Adipocyte (in vitro differentiated cells): ENCODE measurements at regions not wholly inside any gene's neighbourhood (a gene's known extent, or its start where the extent isn't known, plus 50 kb on each side); places are given as distances from the start of the nearest gene placed in this dataset.
A peak's percentile ranks its signal among the peaks of the same experiment; 100 is the strongest.
"Not testable (repeated sequence)": the region's sequence is repeated elsewhere in the genome, so short reads cannot be mapped to it uniquely, and the experiment has no call there.

Experiments used
- DNase-seq: peaks from one replicate; pipeline ENCODE4 v3.0.0-alpha.2; 2015; ENCODE audit warnings: low read depth
- H3K27me3 ChIP-seq: replicated peaks from 2 replicates; pipeline ENCODE4 v1.7.0; 2013; ENCODE audit warnings: mild to moderate bottlenecking, low read length, moderate library complexity; ENCODE audit not compliant: control insufficient read depth, insufficient read depth
- H3K36me3 ChIP-seq: 2 replicates; pipeline ENCODE4 v1.7.0; 2013; ENCODE audit warnings: low read length, mild to moderate bottlenecking, moderate library complexity; ENCODE audit not compliant: control insufficient read depth, insufficient read depth, severe bottlenecking
- H3K4me1 ChIP-seq: 2 replicates; pipeline ENCODE4 v1.7.0; 2013; ENCODE audit warnings: mild to moderate bottlenecking, low read length, moderate library complexity; ENCODE audit not compliant: control insufficient read depth, insufficient read depth
- H3K4me3 ChIP-seq: 2 replicates; pipeline ENCODE4 v1.7.0; 2013; ENCODE audit warnings: mild to moderate bottlenecking, low read length, moderate library complexity
- H3K9ac ChIP-seq: 2 replicates; pipeline ENCODE4 v1.7.0; 2013; ENCODE audit warnings: mild to moderate bottlenecking, low read length, moderate library complexity
- H3K9me3 ChIP-seq: 2 replicates; pipeline ENCODE4 v1.7.0; 2013; ENCODE audit warnings: mild to moderate bottlenecking, low read length, moderate library complexity; ENCODE audit not compliant: control insufficient read depth

GRCh38 chr4:3947761-3948160 lies 181.6 kb downstream of the ADRA2C start:
- H3K27me3 ChIP-seq, H3K9me3 ChIP-seq, H3K36me3 ChIP-seq, H3K9ac ChIP-seq, H3K4me3 ChIP-seq, DNase-seq, H3K4me1 ChIP-seq: not testable (repeated sequence)

- peak; percentile 7 for DNase-seq
- not testable (repeated sequence) for H3K9ac ChIP-seq, H3K9me3 ChIP-seq, H3K27me3 ChIP-seq, H3K4me3 ChIP-seq, H3K4me1 ChIP-seq, H3K36me3 ChIP-seq
Observed at GRCh38 chr4:3948210-3948609, 182.0 kb downstream of the ADRA2C start.

- H3K27me3 ChIP-seq, H3K9ac ChIP-seq, H3K9me3 ChIP-seq, H3K4me3 ChIP-seq, H3K36me3 ChIP-seq: not testable (repeated sequence)
- DNase-seq, result peak; percentile 73
- peaks cover 11% of the 10 kb centered on the region for H3K4me1 ChIP-seq
Observed at GRCh38 chr4:3949916-3950315, 183.7 kb downstream of the ADRA2C start.

- not testable (repeated sequence) for H3K27me3 ChIP-seq, H3K4me3 ChIP-seq, H3K9ac ChIP-seq, H3K36me3 ChIP-seq, DNase-seq, H3K9me3 ChIP-seq
- H3K4me1 ChIP-seq, result peaks cover 11% of the 10 kb centered on the region
Observed at GRCh38 chr4:3952443-3953139, 186.4 kb downstream of the ADRA2C start.

- not testable (repeated sequence) for H3K27me3 ChIP-seq, H3K9ac ChIP-seq, H3K9me3 ChIP-seq, DNase-seq, H3K4me3 ChIP-seq, H3K36me3 ChIP-seq
- peaks cover 11% of the 10 kb centered on the region for H3K4me1 ChIP-seq
Observed at GRCh38 chr4:3953140-3953489, 186.9 kb downstream of the ADRA2C start.

- Histone ChIP-seq H3K9ac (peak overlapping the region; percentile 90), H3K4me1 (peaks cover 11% of the 10 kb centered on the region), H3K4me3 (peak overlapping the region; percentile 83)
- H3K9me3 ChIP-seq, H3K27me3 ChIP-seq, H3K36me3 ChIP-seq: not testable (repeated sequence)
- DNase-seq, result peak; percentile 94
Observed at GRCh38 chr4:3954540-3955320, 188.5 kb downstream of the ADRA2C start.

- H3K9ac ChIP-seq, result peak overlapping the region; percentile 90
- H3K4me3 ChIP-seq, result peak overlapping the region; percentile 83
- peak; percentile 98 for DNase-seq
- H3K9me3 ChIP-seq, H3K27me3 ChIP-seq, H3K36me3 ChIP-seq: not testable (repeated sequence)
- peaks cover 11% of the 10 kb centered on the region for H3K4me1 ChIP-seq
Observed at GRCh38 chr4:3955321-3956164, 189.4 kb downstream of the ADRA2C start.

GRCh38 chr4:3956165-3956867 lies 190.1 kb downstream of the ADRA2C start:
- H3K36me3 ChIP-seq, H3K9ac ChIP-seq, H3K27me3 ChIP-seq, H3K9me3 ChIP-seq, DNase-seq: not testable (repeated sequence)
- Histone ChIP-seq H3K4me3 (peak overlapping the region; percentile 74), H3K4me1 (peaks cover 11% of the 10 kb centered on the region)

- H3K9me3 ChIP-seq, H3K27me3 ChIP-seq, H3K4me1 ChIP-seq, H3K4me3 ChIP-seq, DNase-seq, H3K9ac ChIP-seq, H3K36me3 ChIP-seq: not testable (repeated sequence)
Observed at GRCh38 chr4:3961091-3961672, 195.0 kb downstream of the ADRA2C start.

- not testable (repeated sequence) for H3K4me1 ChIP-seq, H3K9me3 ChIP-seq, DNase-seq, H3K9ac ChIP-seq, H3K36me3 ChIP-seq, H3K27me3 ChIP-seq, H3K4me3 ChIP-seq
Observed at GRCh38 chr4:3964572-3965278, 198.5 kb downstream of the ADRA2C start.
